WTC11 (cell line): ENCODE measurements at regions not wholly inside any gene's neighbourhood (a gene's known extent, or its start where the extent isn't known, plus 50 kb on each side); places are given as distances from the start of the nearest gene placed in this dataset.

Experiments used
- ATAC-seq: fragments of 200-7000 bp; cut with Tn5 transposase; 2 replicates; pipeline ENCODE4 v1.10.0; 2021; ENCODE audit warnings: mild to moderate bottlenecking, moderate library complexity
- CTCF ChIA-PET: fragments of 300-600 bp; sonication (Branson Sonifier 250); formaldehyde crosslinking; loops from one replicate; lab custom pipeline; 2021; ENCODE audit warnings: antibody characterized with exemption; lab: Charles Lee
- POLR2A ChIA-PET: fragments of 350-600 bp; sonication (Branson Sonifier 250); formaldehyde crosslinking; loops from one replicate; lab custom pipeline; 2021; ENCODE audit warnings: antibody characterized with exemption; lab: Charles Lee
- DNase-seq: peaks from one replicate; pipeline ENCODE4 v3.0.0; 2021; ENCODE audit warnings: low spot score
- H3K27ac Mint-ChIP-seq: 2 replicates; pipeline ENCODE4 v1.8.0; 2021; ENCODE audit warnings: mixed read lengths
- H3K27me3 Mint-ChIP-seq: 2 replicates; pipeline ENCODE4 v1.8.0; 2021; ENCODE audit warnings: low read depth, mild to moderate bottlenecking, moderate library complexity, mixed read lengths
- H3K36me3 Mint-ChIP-seq: 2 replicates; pipeline ENCODE4 v1.8.0; 2021; ENCODE audit warnings: mixed read lengths
- H3K4me1 Mint-ChIP-seq: 2 replicates; pipeline ENCODE4 v1.8.0; 2022; ENCODE audit warnings: mixed read lengths
- H3K4me3 Mint-ChIP-seq: 2 replicates; pipeline ENCODE4 v1.8.0; 2021; ENCODE audit warnings: mild to moderate bottlenecking, moderate library complexity, mixed read lengths
- H3K9me3 Mint-ChIP-seq: 2 replicates; pipeline ENCODE4 v1.8.0; 2021; ENCODE audit warnings: mixed read lengths
- CREB1 ChIP-seq: sonication (generic); formaldehyde crosslinking; IDR thresholded peaks from 2 replicates; pipeline ENCODE4 v1.8.0; 2023; ENCODE audit warnings: mild to moderate bottlenecking, missing genetic modification reagents
- CTCF ChIP-seq: fragments of 200-600 bp; IDR thresholded peaks from 2 replicates; pipeline ENCODE4 v1.8.0; 2022; ENCODE audit warnings: antibody characterized with exemption
- ELF4 ChIP-seq: sonication (generic); formaldehyde crosslinking; IDR thresholded peaks from 2 replicates; pipeline ENCODE4 v1.8.1; 2022; ENCODE audit warnings: low read depth, mild to moderate bottlenecking, moderate library complexity, missing genetic modification reagents
- ERG ChIP-seq: fragments of 250-450 bp; sonication (Bioruptor Pico); IDR thresholded peaks from 2 replicates; pipeline ENCODE4 v1.8.0; 2021; ENCODE audit warnings: mild to moderate bottlenecking
- NR3C1 ChIP-seq: sonication (generic); formaldehyde crosslinking; conservative IDR thresholded peaks from 2 replicates; pipeline ENCODE4 v1.8.1; 2023; ENCODE audit warnings: low read depth, mild to moderate bottlenecking, missing genetic modification reagents
- SMAD4 ChIP-seq: sonication (generic); formaldehyde crosslinking; IDR thresholded peaks from 2 replicates; pipeline ENCODE4 v1.8.0; 2022; ENCODE audit warnings: mild to moderate bottlenecking, missing genetic modification reagents
- TCF7 ChIP-seq: sonication (generic); formaldehyde crosslinking; IDR thresholded peaks from 2 replicates; pipeline ENCODE4 v1.8.0; 2022; ENCODE audit warnings: mild to moderate bottlenecking, low read depth, missing genetic modification reagents, moderate library complexity
- ZNF219 ChIP-seq: sonication (generic); formaldehyde crosslinking; IDR thresholded peaks from 2 replicates; pipeline ENCODE4 v1.8.0; 2023; ENCODE audit warnings: missing genetic modification reagents, mild to moderate bottlenecking, borderline replicate concordance
- ZNF232 ChIP-seq: sonication (generic); formaldehyde crosslinking; IDR thresholded peaks from 2 replicates; pipeline ENCODE4 v1.8.0; 2022; ENCODE audit warnings: mild to moderate bottlenecking, missing genetic modification reagents
- ZNF512 ChIP-seq: sonication (generic); formaldehyde crosslinking; IDR thresholded peaks from 2 replicates; pipeline ENCODE4 v1.8.1; 2022; ENCODE audit warnings: missing genetic modification reagents, borderline replicate concordance
- TF ChIP-seq, protein P1 (sequence below): fragments of 250-450 bp; sonication (Bioruptor Pico); conservative IDR thresholded peaks from 2 replicates; pipeline ENCODE4 v1.9.0; 2021; ENCODE audit warnings: mild to moderate bottlenecking

DNA sequence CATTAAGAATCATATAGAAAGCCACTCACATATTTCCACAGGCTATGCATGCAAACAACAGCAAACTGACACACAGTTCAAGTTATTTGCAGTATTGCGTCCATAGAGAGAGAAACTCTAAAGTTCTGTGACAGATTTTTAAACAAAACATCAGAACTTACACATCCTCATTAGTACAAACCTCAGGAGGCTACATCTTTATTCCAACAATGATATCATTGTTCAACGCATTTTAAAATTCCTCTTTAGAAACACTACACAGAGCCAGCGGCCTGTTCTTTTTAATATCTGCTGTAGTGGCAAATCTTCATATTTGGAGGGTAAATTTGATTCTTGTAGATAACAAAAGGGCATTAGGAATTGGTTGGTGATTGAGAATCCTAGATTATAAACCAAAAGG lies 55.9 kb upstream of the NFE2L3 start:
- no peak overlapping the region for H3K4me3 Mint-ChIP-seq
- H3K9me3 Mint-ChIP-seq: no peaks in the 10 kb centered on the region
- ChIA-PET CTCF (no interaction called here), POLR2A (no interaction called here)
- H3K27ac Mint-ChIP-seq: no peak overlapping the region
- no peaks in the 10 kb centered on the region; the same call in 1 of the 2 replicates for H3K27me3 Mint-ChIP-seq
- ATAC-seq (no peak), DNase-seq (no peak)
- H3K36me3 Mint-ChIP-seq: no peaks in the 10 kb centered on the region
- TF ChIP-seq CTCF (no peak), ZNF512 (CRISPR knock-in tag) (no peak), NR3C1 (no peak), SMAD4 (CRISPR knock-in tag) (no peak), ELF4 (CRISPR knock-in tag) (no peak)
- TF ChIP-seq, all 79 proteins: peak for 0
- H3K4me1 Mint-ChIP-seq: peaks cover 27% of the 10 kb centered on the region

DNA sequence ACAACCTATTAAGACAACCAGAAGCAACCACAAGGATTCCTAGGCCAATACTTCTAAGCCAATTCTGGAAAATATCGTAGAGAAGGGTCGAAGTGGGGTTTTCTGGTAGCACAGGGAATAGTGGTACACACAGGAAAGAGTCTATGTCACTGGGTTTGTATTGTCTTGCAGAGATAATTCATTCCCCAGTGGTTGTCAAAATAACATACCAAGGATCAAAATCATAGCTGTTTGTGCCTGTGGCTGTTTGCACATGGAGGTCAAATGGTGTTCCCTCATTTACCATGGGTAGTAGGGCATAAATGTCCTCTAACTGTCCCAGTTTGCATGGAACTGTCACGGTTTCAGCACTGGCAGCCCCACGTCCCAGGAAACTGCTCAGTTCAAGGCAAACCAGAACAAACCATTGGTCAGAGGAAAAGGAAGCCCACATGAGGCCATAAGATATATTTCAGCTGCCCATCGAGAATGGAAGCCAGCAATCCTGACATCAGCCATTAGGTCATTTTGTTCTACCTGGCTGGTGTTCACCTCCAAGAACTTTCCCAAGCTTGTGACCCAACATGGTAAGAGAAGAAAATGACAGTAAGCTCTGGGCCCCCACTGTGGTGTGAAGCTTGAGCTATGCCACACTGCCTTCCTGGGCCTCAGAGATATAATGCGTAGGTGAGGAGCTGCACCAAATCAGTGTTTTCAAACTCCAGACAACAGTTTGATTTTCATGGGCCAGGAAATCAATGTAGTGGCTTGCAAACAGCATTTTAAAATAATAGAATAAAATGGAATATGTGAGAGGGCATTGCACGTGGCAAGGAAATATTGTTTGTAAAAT lies 53.9 kb upstream of the NFE2L3 start:
- Mint-ChIP-seq H3K4me3 (no peak overlapping the region), H3K4me1 (peaks cover 27% of the 10 kb centered on the region), H3K36me3 (no peaks in the 10 kb centered on the region), H3K27me3 (no peaks in the 10 kb centered on the region; the same call in 1 of the 2 replicates), H3K9me3 (no peaks in the 10 kb centered on the region), H3K27ac (no peak overlapping the region)
- no peak for ATAC-seq
- ChIA-PET POLR2A (interaction anchor here (1.1 kb wide), 1 partner anchor 91 kb away, joined by 3 read pairs; no protein-coding TSS in a partner anchor), CTCF (interaction anchor here (0.7 to 1.6 kb wide), 4 partner anchors 17 to 260 kb away, joined by 3 to 5 read pairs (median 3); no protein-coding TSS in a partner anchor)
- DNase-seq: no peak
- TF ChIP-seq SMAD4 (CRISPR knock-in tag) (no peak), ZNF232 (CRISPR knock-in tag) (no peak), ERG (CRISPR knock-in tag) (no peak), CTCF (no peak), TCF7 (CRISPR knock-in tag) (no peak), CREB1 (CRISPR knock-in tag) (no peak), ZNF219 (CRISPR knock-in tag) (no peak)
- TF ChIP-seq, protein P1, sequence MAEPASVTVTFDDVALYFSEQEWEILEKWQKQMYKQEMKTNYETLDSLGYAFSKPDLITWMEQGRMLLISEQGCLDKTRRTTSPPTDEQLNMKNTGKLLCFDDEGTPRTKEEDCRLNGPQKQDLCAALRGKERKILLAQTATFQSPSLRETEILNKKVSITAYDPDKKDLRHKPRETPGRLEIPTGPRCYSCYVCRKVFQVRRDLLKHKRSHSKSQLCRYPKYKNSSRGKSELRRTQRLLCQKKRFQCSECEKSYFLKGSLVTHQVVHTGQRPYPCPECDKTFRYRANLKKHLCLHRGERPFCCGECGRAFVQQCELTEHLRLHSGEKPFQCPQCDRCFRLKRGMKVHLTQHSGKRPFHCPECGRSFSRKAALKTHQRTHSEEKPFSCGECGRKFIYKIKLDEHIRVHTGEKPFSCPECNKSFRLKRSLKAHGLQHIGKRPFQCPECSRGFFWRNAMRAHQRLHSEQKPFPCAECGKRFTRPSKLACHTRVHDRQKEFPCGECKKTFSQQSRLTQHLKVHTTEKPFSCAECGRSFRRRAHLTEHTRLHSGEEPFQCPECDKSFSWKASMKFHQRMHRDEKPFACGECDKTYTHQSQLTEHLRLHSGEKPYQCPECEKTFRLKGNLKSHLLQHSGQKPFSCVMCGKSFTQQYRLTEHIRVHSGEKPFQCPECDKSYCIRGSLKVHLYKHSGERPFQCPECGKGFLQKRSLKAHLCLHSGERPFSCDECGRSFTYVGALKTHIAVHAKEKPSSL (CRISPR knock-in tag): no peak
